HG02642 (cell line): ENCODE measurements at regions not wholly inside any gene's neighbourhood (a gene's known extent, or its start where the extent isn't known, plus 50 kb on each side); places are given as distances from the start of the nearest gene placed in this dataset.

Source experiments
- ATAC-seq: cut with Tn5 transposase; IDR thresholded peaks from one replicate; pipeline ENCODE4 v1.9.1; 2021; ENCODE audit warnings: mild to moderate bottlenecking; ENCODE audit not compliant: unreplicated experiment, poor library complexity

- ATAC-seq, result no peak
These were observed 2065.8 kb downstream of the ARAP2 start for GRCh38 chr4:34178476-34178875.

- ATAC-seq, result no peak
These were observed 2062.9 kb downstream of the ARAP2 start for GRCh38 chr4:34181311-34181841.

GRCh38 chr4:34181891-34182290 is 2062.4 kb downstream of the ARAP2 start:
- ATAC-seq, result no peak

- ATAC-seq, result no peak
These were observed 2062.0 kb downstream of the ARAP2 start for GRCh38 chr4:34182306-34182705.

- no peak for ATAC-seq
These were observed 2060.4 kb downstream of the ARAP2 start for GRCh38 chr4:34183926-34184325.

- no peak for ATAC-seq
These were observed 2057.3 kb downstream of the ARAP2 start for GRCh38 chr4:34187056-34187455.

GRCh38 chr4:34191443-34191842 is 2052.9 kb downstream of the ARAP2 start:
- no peak for ATAC-seq

GRCh38 chr4:34193451-34194154 is 2050.7 kb downstream of the ARAP2 start:
- no peak for ATAC-seq

- no peak for ATAC-seq
These were observed 2049.7 kb downstream of the ARAP2 start for GRCh38 chr4:34194585-34194984.

GRCh38 chr4:34196375-34196774 is 2047.9 kb downstream of the ARAP2 start:
- no peak for ATAC-seq

GRCh38 chr4:34198966-34199365 is 2045.3 kb downstream of the ARAP2 start:
- ATAC-seq, result no peak

- no peak for ATAC-seq
These were observed 2043.8 kb downstream of the ARAP2 start for GRCh38 chr4:34200535-34200934.

GRCh38 chr4:34202154-34202553 is 2042.2 kb downstream of the ARAP2 start:
- no peak for ATAC-seq

- no peak for ATAC-seq
These were observed 2023.7 kb downstream of the ARAP2 start for GRCh38 chr4:34220601-34221000.

- no peak for ATAC-seq
These were observed 2022.3 kb downstream of the ARAP2 start for GRCh38 chr4:34221986-34222385.

- no peak for ATAC-seq
These were observed 2008.2 kb downstream of the ARAP2 start for GRCh38 chr4:34236118-34236517.

GRCh38 chr4:34245276-34245675 is 1999.0 kb downstream of the ARAP2 start:
- ATAC-seq, result no peak

- ATAC-seq, result no peak
These were observed 1993.8 kb downstream of the ARAP2 start for GRCh38 chr4:34250562-34250961.

- ATAC-seq, result no peak
These were observed 1991.1 kb downstream of the ARAP2 start for GRCh38 chr4:34253239-34253638.

- no peak for ATAC-seq
These were observed 1986.1 kb downstream of the ARAP2 start for GRCh38 chr4:34258176-34258575.

GRCh38 chr4:34261799-34262314 is 1982.5 kb downstream of the ARAP2 start:
- ATAC-seq, result no peak

- no peak for ATAC-seq
These were observed 1974.7 kb downstream of the ARAP2 start for GRCh38 chr4:34269613-34270012.
